ENCODE measurements at regions not wholly inside any gene's neighbourhood (a gene's known extent, or its start where the extent isn't known, plus 50 kb on each side); places are given as distances from the start of the nearest gene placed in this dataset.

DNA sequence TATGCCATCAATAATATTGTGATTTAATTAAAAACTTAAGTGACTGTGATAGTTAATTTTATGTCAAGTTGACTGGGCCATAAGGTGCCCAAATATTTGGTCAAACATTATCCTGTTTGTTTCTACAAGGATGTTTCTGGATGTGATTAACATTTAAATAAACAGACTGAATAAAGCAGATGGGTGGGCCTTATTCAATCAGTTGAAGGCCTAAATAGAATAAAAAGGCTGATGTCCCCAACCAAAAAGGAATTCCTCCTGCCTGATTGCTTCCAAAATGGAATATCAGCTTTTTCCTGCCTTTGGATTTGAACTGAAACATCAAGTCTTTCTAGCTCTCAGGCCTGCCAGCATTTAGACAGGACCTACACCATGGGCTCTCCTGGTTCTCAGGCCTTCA lies 961.7 kb downstream of the NTRK3 start:
- TF ChIP-seq POLR2A (IDR thresholded peaks at IDR 0.05; ENCODE audit: low read depth, low read length) (no peak), MXI1 (IDR thresholded peaks at IDR 0.05; ENCODE audit: borderline replicate concordance, low read depth, low read length) (no peak), BHLHE40 (IDR thresholded peaks at IDR 0.05; ENCODE audit: low read depth, low read length) (no peak), RAD21 (IDR thresholded peaks at IDR 0.05; ENCODE audit: low read length) (no peak), CEBPB (IDR thresholded peaks at IDR 0.05; ENCODE audit: low read depth, low read length) (no peak), FOS (IDR thresholded peaks at IDR 0.05; ENCODE audit: low read depth, low read length) (no peak), CHD1 (IDR thresholded peaks at IDR 0.05; ENCODE audit: low read depth, low read length) (no peak), NFE2L2 (IDR thresholded peaks at IDR 0.05; ENCODE audit: low read depth, low read length) (no peak), RCOR1 (IDR thresholded peaks at IDR 0.05; ENCODE audit: insufficient replicate concordance, low read length) (no peak)
- TF ChIP-seq, protein P1, sequence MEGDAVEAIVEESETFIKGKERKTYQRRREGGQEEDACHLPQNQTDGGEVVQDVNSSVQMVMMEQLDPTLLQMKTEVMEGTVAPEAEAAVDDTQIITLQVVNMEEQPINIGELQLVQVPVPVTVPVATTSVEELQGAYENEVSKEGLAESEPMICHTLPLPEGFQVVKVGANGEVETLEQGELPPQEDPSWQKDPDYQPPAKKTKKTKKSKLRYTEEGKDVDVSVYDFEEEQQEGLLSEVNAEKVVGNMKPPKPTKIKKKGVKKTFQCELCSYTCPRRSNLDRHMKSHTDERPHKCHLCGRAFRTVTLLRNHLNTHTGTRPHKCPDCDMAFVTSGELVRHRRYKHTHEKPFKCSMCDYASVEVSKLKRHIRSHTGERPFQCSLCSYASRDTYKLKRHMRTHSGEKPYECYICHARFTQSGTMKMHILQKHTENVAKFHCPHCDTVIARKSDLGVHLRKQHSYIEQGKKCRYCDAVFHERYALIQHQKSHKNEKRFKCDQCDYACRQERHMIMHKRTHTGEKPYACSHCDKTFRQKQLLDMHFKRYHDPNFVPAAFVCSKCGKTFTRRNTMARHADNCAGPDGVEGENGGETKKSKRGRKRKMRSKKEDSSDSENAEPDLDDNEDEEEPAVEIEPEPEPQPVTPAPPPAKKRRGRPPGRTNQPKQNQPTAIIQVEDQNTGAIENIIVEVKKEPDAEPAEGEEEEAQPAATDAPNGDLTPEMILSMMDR (conservative IDR thresholded peaks at IDR 0.05; ENCODE audit: low read depth, low read length): no peak
- TF ChIP-seq, protein P2, sequence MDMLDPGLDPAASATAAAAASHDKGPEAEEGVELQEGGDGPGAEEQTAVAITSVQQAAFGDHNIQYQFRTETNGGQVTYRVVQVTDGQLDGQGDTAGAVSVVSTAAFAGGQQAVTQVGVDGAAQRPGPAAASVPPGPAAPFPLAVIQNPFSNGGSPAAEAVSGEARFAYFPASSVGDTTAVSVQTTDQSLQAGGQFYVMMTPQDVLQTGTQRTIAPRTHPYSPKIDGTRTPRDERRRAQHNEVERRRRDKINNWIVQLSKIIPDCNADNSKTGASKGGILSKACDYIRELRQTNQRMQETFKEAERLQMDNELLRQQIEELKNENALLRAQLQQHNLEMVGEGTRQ (IDR thresholded peaks at IDR 0.05; ENCODE audit: low read depth, low read length): no peak
- TF ChIP-seq, protein P3, sequence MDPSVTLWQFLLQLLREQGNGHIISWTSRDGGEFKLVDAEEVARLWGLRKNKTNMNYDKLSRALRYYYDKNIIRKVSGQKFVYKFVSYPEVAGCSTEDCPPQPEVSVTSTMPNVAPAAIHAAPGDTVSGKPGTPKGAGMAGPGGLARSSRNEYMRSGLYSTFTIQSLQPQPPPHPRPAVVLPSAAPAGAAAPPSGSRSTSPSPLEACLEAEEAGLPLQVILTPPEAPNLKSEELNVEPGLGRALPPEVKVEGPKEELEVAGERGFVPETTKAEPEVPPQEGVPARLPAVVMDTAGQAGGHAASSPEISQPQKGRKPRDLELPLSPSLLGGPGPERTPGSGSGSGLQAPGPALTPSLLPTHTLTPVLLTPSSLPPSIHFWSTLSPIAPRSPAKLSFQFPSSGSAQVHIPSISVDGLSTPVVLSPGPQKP (IDR thresholded peaks at IDR 0.05; ENCODE audit: borderline replicate concordance, low read depth, low read length): no peak
